Cardiac fibroblast (primary cell): ENCODE measurements at regions not wholly inside any gene's neighbourhood (a gene's known extent, or its start where the extent isn't known, plus 50 kb on each side); places are given as distances from the start of the nearest gene placed in this dataset.
"Not testable (repeated sequence)": the region's sequence is repeated elsewhere in the genome, so short reads cannot be mapped to it uniquely, and the experiment has no call there.

Experiments used
- DNase-seq, 2 donors: peaks; one replicate each; pipeline versions ENCODE4 v3.0.0 to v3.0.0-alpha.2; 2010; ENCODE audit warnings: low read depth in 2 of 2
- H3K4me3 ChIP-seq, 2 donors: replicated peaks in 1 of 2; 1 replicate in 1 of 2; 2 replicates in 1 of 2; pipeline ENCODE4 v1.5.1; 2011; ENCODE audit warnings: low read depth in 2 of 2, low read length in 2 of 2, mild to moderate bottlenecking in 2 of 2, moderate library complexity in 1 of 2
- CTCF ChIP-seq: IDR thresholded peaks from one replicate; pipeline ENCODE4 v1.5.1; 2011; ENCODE audit warnings: low read depth, mild to moderate bottlenecking, low read length, inconsistent platforms

GRCh38 chr6:140276133-140276532 lies 901.7 kb upstream of the CITED2 start:
- no peak for TF ChIP-seq CTCF
- H3K4me3 ChIP-seq: no peak overlapping the region
- DNase-seq: no peak

- no peak for TF ChIP-seq CTCF
- DNase-seq: no peak
- H3K4me3 ChIP-seq: no peak overlapping the region
Measured at GRCh38 chr6:140275725-140276124, 901.3 kb upstream of the CITED2 start.

GRCh38 chr6:140274548-140274947 lies 900.1 kb upstream of the CITED2 start:
- DNase-seq: no peak
- no peak overlapping the region for H3K4me3 ChIP-seq
- no peak for TF ChIP-seq CTCF

GRCh38 chr6:140271759-140272377 lies 897.4 kb upstream of the CITED2 start:
- no peak for DNase-seq
- no peak for TF ChIP-seq CTCF
- H3K4me3 ChIP-seq: no peak overlapping the region

- no peak for TF ChIP-seq CTCF
- no peak overlapping the region for H3K4me3 ChIP-seq
- DNase-seq: peak; percentile 38 to 49
Measured at GRCh38 chr6:140269591-140270165, 895.2 kb upstream of the CITED2 start.

- DNase-seq: peak in 1 of 2 donors; percentile 25
- no peak for TF ChIP-seq CTCF
- no peak overlapping the region for H3K4me3 ChIP-seq
Measured at GRCh38 chr6:140264431-140264830, 890.0 kb upstream of the CITED2 start.

GRCh38 chr6:140258302-140258701 lies 883.9 kb upstream of the CITED2 start:
- peak in 1 of 2 donors; percentile 50 for DNase-seq

More at GRCh38 chr6:140258302-140258701, 883.9 kb upstream of the CITED2 start:
- H3K4me3 ChIP-seq: not testable (repeated sequence)
